Keratinocyte (primary cell): ENCODE measurements at regions not wholly inside any gene's neighbourhood (a gene's known extent, or its start where the extent isn't known, plus 50 kb on each side); places are given as distances from the start of the nearest gene placed in this dataset.

Experiments
- CTCF ChIP-seq, 3 experiments: IDR thresholded peaks in 1 of 3; conservative IDR thresholded peaks in 1 of 3; optimal IDR thresholded peaks in 1 of 3; 2 replicates in 2 of 3; 3 replicates in 1 of 3; pipeline versions ENCODE3 to v1.5.1; 2011; ENCODE audit warnings: low read length in 3 of 3, mild to moderate bottlenecking in 3 of 3, moderate library complexity in 2 of 3, control low read depth in 1 of 3, inconsistent platforms in 1 of 3; ENCODE audit not compliant: insufficient read depth in 2 of 3; ENCODE audit errors: extremely low read depth in 1 of 3
- EZH2 ChIP-seq: IDR thresholded peaks from one replicate; pipeline ENCODE4 v1.6.1; 2012; ENCODE audit warnings: inconsistent platforms, mild to moderate bottlenecking, low read length, moderate library complexity

GRCh38 chr2:104909317-104909716 lies 55.4 kb downstream of the POU3F3 start:
- no peak for TF ChIP-seq CTCF (optimal IDR thresholded peaks at IDR 0.05 in 1 of 3, IDR thresholded peaks at IDR 0.05 in 1 of 3, conservative IDR thresholded peaks at IDR 0.05 in 1 of 3; ENCODE audit: extremely low read depth in 1 of 3, insufficient read depth in 2 of 3, low read length in 3 of 3)
- no peak for TF ChIP-seq EZH2
